GM12891 (cell line): ENCODE measurements at regions not wholly inside any gene's neighbourhood (a gene's known extent, or its start where the extent isn't known, plus 50 kb on each side); places are given as distances from the start of the nearest gene placed in this dataset.

Experiments
- PAX5 ChIP-seq: IDR thresholded peaks from 2 replicates; pipeline ENCODE4 v1.6.1; 2011; ENCODE audit warnings: low read length, moderate library complexity, mild to moderate bottlenecking; ENCODE audit not compliant: insufficient read depth, severe bottlenecking
- POLR2A ChIP-seq: IDR thresholded peaks from 2 replicates; pipeline ENCODE4 v1.6.1; 2011; ENCODE audit warnings: low read depth, low read length, control low read depth
- POLR2AphosphoS5 ChIP-seq: IDR thresholded peaks from 2 replicates; pipeline ENCODE4 v1.6.1; 2011; ENCODE audit warnings: low read depth, low read length, control low read depth
- POU2F2 ChIP-seq: IDR thresholded peaks from 2 replicates; pipeline ENCODE4 v1.6.1; 2011; ENCODE audit warnings: low read depth, mild to moderate bottlenecking, control low read depth, low read length, moderate library complexity
- SPI1 ChIP-seq: IDR thresholded peaks from 2 replicates; pipeline ENCODE4 v1.6.1; 2011; ENCODE audit warnings: low read depth, low read length, control low read depth
- TAF1 ChIP-seq: IDR thresholded peaks from 2 replicates; pipeline ENCODE4 v1.6.1; 2011; ENCODE audit warnings: low read depth, low read length, control low read depth

DNA sequence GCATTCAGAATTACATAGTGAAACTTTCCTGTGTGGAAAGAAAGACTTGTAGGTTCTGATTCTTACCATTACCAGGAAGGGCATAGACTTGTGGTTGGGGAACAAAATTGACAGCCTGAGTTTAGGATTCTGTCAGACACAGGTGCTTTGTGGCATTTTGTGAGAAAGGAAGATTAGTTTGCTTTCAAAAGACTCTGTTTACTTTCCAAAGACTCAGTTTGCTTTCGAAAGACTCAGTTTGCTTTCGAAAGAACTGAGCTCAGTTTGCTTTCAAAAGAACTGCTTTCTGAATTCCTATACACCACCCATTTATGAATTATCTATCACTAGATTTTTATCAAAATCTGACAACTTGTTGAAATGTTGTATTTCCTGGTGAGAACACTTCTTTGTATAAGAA lies 1381.2 kb downstream of the NLGN4Y start:
- TF ChIP-seq POLR2A (no peak), SPI1 (no peak), POLR2AphosphoS5 (no peak), TAF1 (no peak), POU2F2 (no peak), PAX5 (no peak)
